ENCODE measurements at regions not wholly inside any gene's neighbourhood (a gene's known extent, or its start where the extent isn't known, plus 50 kb on each side); places are given as distances from the start of the nearest gene placed in this dataset.

DNA sequence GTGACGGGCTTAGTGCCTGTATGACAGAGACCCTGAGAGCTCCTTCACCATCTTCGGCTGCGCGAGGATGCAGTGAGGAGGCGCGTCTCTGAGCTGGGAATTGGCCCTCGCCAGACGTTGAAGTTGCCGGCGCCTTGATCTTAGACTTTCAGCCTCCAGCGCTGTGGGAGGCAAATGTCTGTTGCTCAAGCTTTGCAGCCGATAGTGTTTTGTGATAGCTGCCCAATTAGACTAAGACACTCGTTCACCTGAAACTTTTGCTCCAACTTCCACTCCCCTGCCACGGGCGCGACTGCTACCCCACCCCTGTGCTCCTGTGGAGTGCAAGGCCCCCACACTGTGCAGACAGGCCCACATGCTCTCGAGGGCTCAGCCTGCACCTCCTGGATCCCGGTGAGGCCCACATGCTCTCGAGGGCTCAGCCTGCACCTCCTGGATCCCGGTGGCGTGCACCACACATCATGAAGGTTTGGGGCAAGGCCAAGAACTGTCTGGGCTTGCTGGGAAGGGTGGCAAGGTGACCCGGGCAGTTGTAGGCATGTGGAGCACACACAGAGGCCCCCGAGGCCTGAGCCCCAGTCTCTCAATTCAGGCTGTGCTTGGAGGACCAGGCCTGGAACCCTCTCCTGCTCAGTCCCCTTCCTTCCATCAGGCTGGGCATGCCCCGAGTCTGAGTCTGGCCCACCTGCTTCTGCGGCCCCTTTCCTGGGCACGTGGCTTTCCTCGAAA, 324.6 kb downstream of the TMEM121 start:
- Histone ChIP-seq H3K27me3 (peaks cover 0 to 2% (median 0%) of the 10 kb centered on the region in 3 donors), H3K36me3 (no peaks in the 10 kb centered on the region), H3K4me1 (no peaks in the 10 kb centered on the region), H3K4me3 (no peak overlapping the region), H3K27ac (no peak overlapping the region), H3K9me3 (peaks cover 0 to 3% (median 0%) of the 10 kb centered on the region in 4 donors)
- TF ChIP-seq POLR2A (IDR thresholded peaks at IDR 0.05) (no peak), POLR2AphosphoS5 (IDR thresholded peaks at IDR 0.05) (no peak), CTCF (IDR thresholded peaks at IDR 0.05) (no peak)
- 80 to 93% (median 88%) methylated on average over 16 to 27 of the region's 27 CpGs for WGBS, 5 donors
- intact Hi-C loops (cut with DNase I; ENCODE audit: low total_unique reads) = no loop called here
- no peak for DNase-seq

DNA sequence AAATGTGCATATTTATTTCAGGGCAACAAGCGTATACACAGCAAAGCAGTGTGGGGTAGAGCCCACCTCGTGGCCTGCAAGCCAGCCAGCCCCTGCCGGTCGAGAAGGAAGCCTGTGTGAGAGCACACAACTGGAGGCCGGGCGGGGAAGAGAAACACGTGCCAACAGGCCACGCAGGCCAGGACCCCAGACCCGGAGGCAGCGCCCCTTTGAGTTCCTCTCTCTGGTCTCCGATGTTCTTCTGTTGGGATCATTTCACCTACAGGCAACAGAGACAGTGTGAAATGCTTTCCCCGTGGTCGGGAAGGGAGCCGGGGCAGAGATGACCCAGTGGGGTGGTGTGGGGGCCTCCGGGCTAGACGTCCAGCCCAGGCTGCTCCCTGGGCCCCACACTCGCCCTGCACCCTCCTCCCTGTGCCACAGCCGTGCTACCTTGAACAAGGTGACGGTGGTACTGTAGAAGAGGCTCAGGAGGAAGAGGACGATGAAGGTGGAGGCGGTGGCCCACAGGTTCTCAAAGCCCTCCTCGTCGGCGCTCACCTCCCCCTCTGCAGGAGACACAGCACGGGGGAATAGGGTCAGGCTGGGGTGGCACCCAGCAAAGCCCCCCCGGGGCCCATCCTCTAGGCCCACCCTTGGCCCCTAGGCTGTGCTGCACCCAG, 325.5 kb downstream of the TMEM121 start:
- Histone ChIP-seq H3K9me3 (peaks cover 0 to 3% (median 0%) of the 10 kb centered on the region in 4 donors), H3K4me1 (no peaks in the 10 kb centered on the region), H3K27me3 (no peaks in the 10 kb centered on the region), H3K36me3 (no peaks in the 10 kb centered on the region), H3K4me3 (no peak overlapping the region), H3K27ac (no peak overlapping the region)
- no peak for DNase-seq
- intact Hi-C loops (cut with DNase I; ENCODE audit: low total_unique reads) = no loop called here
- WGBS, 5 donors = 79 to 86% (median 82%) methylated on average over 16 to 26 of the region's 26 CpGs
- TF ChIP-seq EP300 (IDR thresholded peaks at IDR 0.05) = no peak
- TF ChIP-seq POLR2A (IDR thresholded peaks at IDR 0.05) = no peak
- no peak for TF ChIP-seq POLR2AphosphoS5 (IDR thresholded peaks at IDR 0.05)
- TF ChIP-seq CTCF (IDR thresholded peaks at IDR 0.05) = no peak

GRCh38 chr14:105852378-105853088, 326.1 kb downstream of the TMEM121 start:
- TF ChIP-seq POLR2AphosphoS5 (IDR thresholded peaks at IDR 0.05) (no peak), POLR2A (IDR thresholded peaks at IDR 0.05) (no peak), EP300 (IDR thresholded peaks at IDR 0.05) (no peak), CTCF (IDR thresholded peaks at IDR 0.05) (no peak)
- no peak overlapping the region for H3K27ac ChIP-seq
- no peaks in the 10 kb centered on the region for H3K4me1 ChIP-seq
- no peak overlapping the region for H3K4me3 ChIP-seq
- H3K36me3 ChIP-seq = no peaks in the 10 kb centered on the region
- intact Hi-C loops (cut with DNase I; ENCODE audit: low total_unique reads) = no loop called here
- H3K9me3 ChIP-seq = peaks cover 0 to under 1% (median 0%) of the 10 kb centered on the region in 4 donors
- no peaks in the 10 kb centered on the region for H3K27me3 ChIP-seq
- no peak for DNase-seq
- WGBS, 5 donors = 76 to 85% (median 79%) methylated on average over 12 to 17 of the region's 17 CpGs

GRCh38 chr14:105853089-105853906, 326.9 kb downstream of the TMEM121 start:
- no peak for TF ChIP-seq POLR2AphosphoS5 (IDR thresholded peaks at IDR 0.05)
- no peak for TF ChIP-seq POLR2A (IDR thresholded peaks at IDR 0.05)
- no peak for TF ChIP-seq EP300 (IDR thresholded peaks at IDR 0.05)
- no peak for TF ChIP-seq CTCF (IDR thresholded peaks at IDR 0.05)
- Histone ChIP-seq H3K27ac (no peak overlapping the region), H3K9me3 (no peaks in the 10 kb centered on the region), H3K4me3 (no peak overlapping the region), H3K4me1 (no peaks in the 10 kb centered on the region), H3K36me3 (no peaks in the 10 kb centered on the region), H3K27me3 (no peaks in the 10 kb centered on the region)
- intact Hi-C loops (cut with DNase I; ENCODE audit: low total_unique reads) = no loop called here
- 84 to 95% (median 92%) methylated on average over 14 to 16 of the region's 16 CpGs for WGBS, 5 donors
- no peak for DNase-seq

All from stomach (tissue), 8 donors.